Right cardiac atrium (tissue), 5 donors: ENCODE measurements at regions not wholly inside any gene's neighbourhood (a gene's known extent, or its start where the extent isn't known, plus 50 kb on each side); places are given as distances from the start of the nearest gene placed in this dataset.

Experiments
- ATAC-seq, 2 donors: fragments of 200-7000 bp; cut with Tn5 transposase; one replicate each; pipeline versions ENCODE4 v1.8.0 to v1.9.1; 2020; ENCODE audit warnings: moderate library complexity in 2 of 2, mild to moderate bottlenecking in 1 of 2
- DNase-seq, 3 donors: peaks; one replicate each; pipeline ENCODE4 v3.0.0-alpha.2; 2020
- H3K27ac ChIP-seq: one replicate; pipeline ENCODE4 v1.5.1; 2013; ENCODE audit warnings: mild to moderate bottlenecking, low read length, control low read depth, moderate library complexity
- H3K27me3 ChIP-seq: one replicate; pipeline ENCODE4 v1.6.1; 2013; ENCODE audit not compliant: control insufficient read depth, insufficient read depth
- H3K4me1 ChIP-seq: one replicate; pipeline ENCODE4 v1.6.1; 2013; ENCODE audit warnings: low read length; ENCODE audit not compliant: control insufficient read depth, insufficient read depth
- H3K4me3 ChIP-seq: one replicate; pipeline ENCODE4 v1.5.1; 2013; ENCODE audit warnings: low read length, control low read depth
- H3K9me3 ChIP-seq: one replicate; pipeline ENCODE4 v1.6.1; 2013; ENCODE audit warnings: low read length; ENCODE audit not compliant: control insufficient read depth
- WGBS: extraction: QIAGEN DNeasy Blood & Tissue Kit; methylation state at CpG from one replicate; pipeline ENCODE4 v1.1.7; 2013; 5-methylcytosine and 5-hydroxymethylcytosine counted together
- intact Hi-C, 4 donors: fragments of 100-400 bp; cut with DNase I; formaldehyde crosslinking; loops; one replicate each; pipeline versions ENCODE4 v1.11.0 to v1.14.0; 2022 to 2023
- donor health status: healthy with polysubstance abuse.
- donor health status: DM: no; HTN: yes; CAD: no.
- donor health status: DM: no; HTN: no; CAD: no.
- donor health status: DM: no; HTN: yes; CAD: no; lungs with severe emphysema.
- donor health status: DM: yes; HTN: yes; CAD: no.

- DNase-seq (peak; percentile 42 to 86 (median 84)), ATAC-seq (peak; percentile 72 to 77)
- no peak overlapping the region for H3K27ac ChIP-seq
- peaks cover 2% of the 10 kb centered on the region for H3K4me1 ChIP-seq
- no peaks in the 10 kb centered on the region for H3K27me3 ChIP-seq
- intact Hi-C loops, result no loop called here
- WGBS, result 38% methylated on average over 18 of the region's 18 CpGs
- no peaks in the 10 kb centered on the region for H3K9me3 ChIP-seq
- H3K4me3 ChIP-seq, result no peak overlapping the region
These were observed 53.7 kb upstream of the FABP6 start for GRCh38 chr5:160175438-160176218.

DNA sequence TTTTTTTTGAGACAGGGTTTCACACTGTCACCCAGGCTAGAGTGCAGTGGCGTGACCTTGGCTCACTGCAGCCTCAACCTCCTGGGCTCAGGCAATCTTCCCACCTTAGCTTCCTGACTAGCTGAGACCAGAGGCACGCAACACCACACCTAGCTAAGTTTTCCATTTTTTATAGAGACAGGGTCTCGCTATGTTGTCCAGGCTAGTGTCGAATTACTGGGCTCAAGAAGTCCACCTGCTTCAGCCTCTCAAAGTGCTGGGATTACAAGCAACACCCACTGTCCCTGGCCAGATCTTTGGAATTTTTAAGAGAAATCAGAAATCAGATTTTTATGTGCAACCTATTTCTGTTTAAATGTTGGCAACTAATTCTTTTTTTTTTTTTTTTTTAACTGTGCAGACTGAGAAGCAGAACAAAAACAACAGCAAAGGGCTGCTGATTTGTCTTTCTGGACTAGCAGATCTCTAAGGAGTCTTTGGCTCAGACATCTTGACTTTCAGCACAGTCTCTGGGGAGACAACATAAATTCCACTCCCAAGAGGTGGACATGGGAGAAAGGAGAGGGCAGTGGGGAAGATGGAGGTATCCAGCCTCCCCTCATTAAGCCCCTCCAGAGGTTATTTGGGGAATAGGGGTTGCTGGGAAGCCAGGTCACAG lies 54.4 kb upstream of the FABP6 start:
- peak in 1 of 2 donors; percentile 8 for ATAC-seq
- intact Hi-C loops, result no loop called here
- Histone ChIP-seq H3K27me3 (no peaks in the 10 kb centered on the region), H3K9me3 (no peaks in the 10 kb centered on the region), H3K4me1 (peaks cover 2% of the 10 kb centered on the region), H3K27ac (no peak overlapping the region), H3K4me3 (no peak overlapping the region)
- no peak for DNase-seq
- WGBS, result 81% methylated on average over 4 of the region's 4 CpGs

- H3K4me1 ChIP-seq, result peaks cover 5% of the 10 kb centered on the region
- no peak overlapping the region for H3K27ac ChIP-seq
- H3K4me3 ChIP-seq, result no peak overlapping the region
- no peaks in the 10 kb centered on the region for H3K9me3 ChIP-seq
- no peak for DNase-seq
- 92% methylated on average over 5 of the region's 5 CpGs for WGBS
- ATAC-seq, result no peak
- intact Hi-C loops, result no loop called here
- H3K27me3 ChIP-seq, result no peaks in the 10 kb centered on the region
These were observed 55.0 kb upstream of the FABP6 start for GRCh38 chr5:160174290-160174689.

GRCh38 chr5:160171666-160172065 lies 52.4 kb upstream of the PWWP2A start:
- Histone ChIP-seq H3K27me3 (no peaks in the 10 kb centered on the region), H3K9me3 (no peaks in the 10 kb centered on the region), H3K27ac (no peak overlapping the region), H3K4me3 (no peak overlapping the region), H3K4me1 (peaks cover 7% of the 10 kb centered on the region)
- intact Hi-C loops, result no loop called here
- 40% methylated on average over 2 of the region's 2 CpGs for WGBS
- ATAC-seq (peak; percentile 10 to 18), DNase-seq (no peak)

DNA sequence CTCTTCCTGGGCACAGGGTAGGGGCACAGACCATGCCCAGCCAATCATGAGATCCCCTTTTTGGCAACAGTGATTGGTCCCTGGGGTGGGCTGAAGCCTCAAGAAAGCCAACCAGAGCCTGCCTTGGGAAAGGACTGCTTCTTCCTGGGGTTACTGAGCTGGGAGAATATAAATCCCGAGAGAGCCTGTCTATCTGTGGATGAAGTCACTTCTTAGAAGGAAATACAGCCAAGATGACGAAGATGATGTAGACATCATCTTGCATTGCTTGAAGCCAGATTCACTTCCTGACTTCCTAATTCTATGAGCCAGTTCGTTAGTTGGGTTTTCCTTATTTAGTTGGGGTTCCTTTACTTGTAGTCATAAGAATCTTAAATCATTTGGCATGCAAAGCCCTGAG lies 50.1 kb upstream of the PWWP2A start:
- peak overlapping the region; percentile 9 for H3K4me3 ChIP-seq
- DNase-seq (peak in 2 of 3 donors; percentile 56 to 61), ATAC-seq (peak; percentile 24 to 56)
- peaks cover 15% of the 10 kb centered on the region for H3K4me1 ChIP-seq
- intact Hi-C loops, result no loop called here
- H3K9me3 ChIP-seq, result no peaks in the 10 kb centered on the region
- H3K27ac ChIP-seq, result peak overlapping the region; percentile 99
- WGBS, result 19% methylated on average over 3 of the region's 3 CpGs
- no peaks in the 10 kb centered on the region for H3K27me3 ChIP-seq
